ENCODE measurements at regions not wholly inside any gene's neighbourhood (a gene's known extent, or its start where the extent isn't known, plus 50 kb on each side); places are given as distances from the start of the nearest gene placed in this dataset.

DNA sequence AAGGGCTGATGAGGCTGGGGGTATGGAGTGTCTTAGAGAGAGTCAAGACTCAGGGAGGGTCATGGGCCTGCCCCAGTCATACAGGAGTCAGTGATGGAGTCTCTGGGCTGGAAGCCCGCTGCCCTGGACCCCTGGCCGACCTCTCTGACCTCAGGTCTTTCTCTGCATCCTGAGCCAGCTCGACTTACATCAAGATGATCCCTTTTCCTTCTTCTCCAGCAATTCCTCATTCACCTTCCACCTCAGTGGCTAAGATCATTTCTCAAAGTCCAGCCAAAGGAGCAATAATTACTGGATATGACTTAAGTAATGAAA lies 308.6 kb downstream of the MATN1 start:
- TF ChIP-seq, protein P1, sequence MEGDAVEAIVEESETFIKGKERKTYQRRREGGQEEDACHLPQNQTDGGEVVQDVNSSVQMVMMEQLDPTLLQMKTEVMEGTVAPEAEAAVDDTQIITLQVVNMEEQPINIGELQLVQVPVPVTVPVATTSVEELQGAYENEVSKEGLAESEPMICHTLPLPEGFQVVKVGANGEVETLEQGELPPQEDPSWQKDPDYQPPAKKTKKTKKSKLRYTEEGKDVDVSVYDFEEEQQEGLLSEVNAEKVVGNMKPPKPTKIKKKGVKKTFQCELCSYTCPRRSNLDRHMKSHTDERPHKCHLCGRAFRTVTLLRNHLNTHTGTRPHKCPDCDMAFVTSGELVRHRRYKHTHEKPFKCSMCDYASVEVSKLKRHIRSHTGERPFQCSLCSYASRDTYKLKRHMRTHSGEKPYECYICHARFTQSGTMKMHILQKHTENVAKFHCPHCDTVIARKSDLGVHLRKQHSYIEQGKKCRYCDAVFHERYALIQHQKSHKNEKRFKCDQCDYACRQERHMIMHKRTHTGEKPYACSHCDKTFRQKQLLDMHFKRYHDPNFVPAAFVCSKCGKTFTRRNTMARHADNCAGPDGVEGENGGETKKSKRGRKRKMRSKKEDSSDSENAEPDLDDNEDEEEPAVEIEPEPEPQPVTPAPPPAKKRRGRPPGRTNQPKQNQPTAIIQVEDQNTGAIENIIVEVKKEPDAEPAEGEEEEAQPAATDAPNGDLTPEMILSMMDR (IDR thresholded peaks at IDR 0.05), result no peak

DNA sequence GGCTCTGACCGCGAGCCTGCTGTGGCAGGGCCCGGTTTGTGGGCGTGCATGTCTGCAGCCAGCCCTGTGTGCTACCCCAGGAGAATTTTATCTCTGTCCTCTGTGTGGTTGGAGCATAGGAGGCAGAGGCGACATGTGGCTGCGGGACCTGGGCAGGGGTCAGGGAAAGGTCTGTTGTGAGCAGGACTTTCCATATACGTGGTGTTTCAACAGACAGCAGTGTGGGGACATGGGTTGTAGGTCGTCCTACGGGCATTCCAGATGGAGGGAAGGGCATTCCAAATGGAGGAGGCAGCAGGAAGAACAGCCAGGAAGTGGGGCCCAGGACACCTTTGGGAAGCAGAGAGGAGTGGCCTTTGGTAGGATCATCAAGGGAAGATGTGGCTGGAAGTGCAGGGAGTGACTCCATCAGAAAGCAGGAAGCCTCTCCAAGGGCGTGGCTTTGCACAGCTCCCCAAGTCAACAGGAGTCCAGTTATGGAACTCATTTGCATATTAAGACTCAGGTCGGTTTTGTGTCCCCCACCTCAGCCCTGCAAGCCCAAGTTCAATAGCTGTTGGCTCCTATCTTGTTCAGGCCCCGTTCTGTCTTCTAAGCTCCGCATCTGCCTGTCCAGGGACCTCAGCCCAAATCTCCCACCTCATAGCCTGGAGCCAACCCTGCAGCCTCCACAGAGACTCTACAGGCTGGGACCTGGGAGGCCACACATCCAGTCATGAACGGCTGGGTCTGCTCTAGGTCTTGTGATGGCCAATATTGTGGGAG lies 309.1 kb downstream of the MATN1 start:
- no peak overlapping the region for H3K4me3 Mint-ChIP-seq (ENCODE audit: unreplicated experiment)
- H3K4me1 Mint-ChIP-seq (ENCODE audit: low read depth), result no peaks in the 10 kb centered on the region
- H3K27ac Mint-ChIP-seq (ENCODE audit: unreplicated experiment), result no peak overlapping the region
- H3K9me3 Mint-ChIP-seq (ENCODE audit: low read depth), result no peaks in the 10 kb centered on the region
- TF ChIP-seq, protein P1 (IDR thresholded peaks at IDR 0.05), result no peak
- peaks cover 17% of the 10 kb centered on the region for H3K27me3 Mint-ChIP-seq (ENCODE audit: low read depth)
- no peak for DNase-seq (ENCODE audit: low spot score)
- H3K36me3 Mint-ChIP-seq (ENCODE audit: low read depth), result no peaks in the 10 kb centered on the region

More for the DNA sequence above, 308.6 kb downstream of the MATN1 start:
- no peaks in the 10 kb centered on the region for H3K9me3 Mint-ChIP-seq (ENCODE audit: low read depth)
- no peak overlapping the region for H3K4me3 Mint-ChIP-seq (ENCODE audit: unreplicated experiment)
- DNase-seq (ENCODE audit: low spot score), result no peak
- H3K4me1 Mint-ChIP-seq (ENCODE audit: low read depth), result no peaks in the 10 kb centered on the region
- no peaks in the 10 kb centered on the region for H3K36me3 Mint-ChIP-seq (ENCODE audit: low read depth)
- peaks cover 14% of the 10 kb centered on the region for H3K27me3 Mint-ChIP-seq (ENCODE audit: low read depth)
- H3K27ac Mint-ChIP-seq (ENCODE audit: unreplicated experiment), result no peak overlapping the region

DNA sequence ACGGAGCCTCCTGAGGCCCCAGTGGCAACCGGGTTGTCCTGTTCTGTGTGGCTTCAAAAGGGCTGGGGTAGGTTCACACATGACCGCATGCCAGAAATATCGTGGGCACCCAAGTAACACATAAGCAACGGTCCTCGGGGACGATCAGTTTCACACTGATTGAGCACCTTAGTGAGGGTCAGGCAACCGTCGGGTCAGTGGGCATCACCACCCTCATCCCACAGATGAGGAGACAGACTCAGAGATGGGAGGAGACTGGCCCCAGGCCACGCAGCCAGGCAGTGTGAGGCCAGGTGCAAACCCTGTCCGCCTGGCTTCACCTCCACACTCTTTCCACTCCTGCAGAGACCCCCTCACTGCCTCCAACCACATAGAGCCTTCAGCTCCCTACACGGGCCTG lies 309.8 kb downstream of the MATN1 start:
- TF ChIP-seq, protein P1 (IDR thresholded peaks at IDR 0.05), result no peak
- DNase-seq (ENCODE audit: low spot score), result no peak
- Mint-ChIP-seq H3K27me3 (ENCODE audit: low read depth) (peaks cover 19% of the 10 kb centered on the region), H3K4me1 (ENCODE audit: low read depth) (no peaks in the 10 kb centered on the region), H3K4me3 (ENCODE audit: unreplicated experiment) (no peak overlapping the region), H3K9me3 (ENCODE audit: low read depth) (no peaks in the 10 kb centered on the region), H3K27ac (ENCODE audit: unreplicated experiment) (no peak overlapping the region), H3K36me3 (ENCODE audit: low read depth) (no peaks in the 10 kb centered on the region)

DNA sequence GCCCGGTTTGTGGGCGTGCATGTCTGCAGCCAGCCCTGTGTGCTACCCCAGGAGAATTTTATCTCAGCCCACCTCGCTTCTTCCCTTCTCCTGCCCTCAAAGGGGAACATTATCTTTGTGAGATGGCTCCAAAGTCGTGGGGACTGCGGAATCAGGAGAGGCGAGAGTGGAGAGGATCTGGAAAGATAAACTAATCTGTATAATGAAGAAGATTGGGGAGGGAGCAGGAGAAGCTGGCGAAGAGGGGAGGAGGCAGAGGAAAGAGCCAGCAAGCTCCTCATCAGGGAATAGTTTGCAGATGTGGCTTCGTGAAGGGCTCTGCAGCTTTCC lies 310.3 kb downstream of the MATN1 start:
- Mint-ChIP-seq H3K9me3 (ENCODE audit: low read depth) (no peaks in the 10 kb centered on the region), H3K4me1 (ENCODE audit: low read depth) (no peaks in the 10 kb centered on the region), H3K36me3 (ENCODE audit: low read depth) (no peaks in the 10 kb centered on the region), H3K27me3 (ENCODE audit: low read depth) (peaks cover 19% of the 10 kb centered on the region), H3K27ac (ENCODE audit: unreplicated experiment) (no peak overlapping the region), H3K4me3 (ENCODE audit: unreplicated experiment) (no peak overlapping the region)
- TF ChIP-seq, protein P1 (IDR thresholded peaks at IDR 0.05), result no peak
- DNase-seq (ENCODE audit: low spot score), result no peak

DNA sequence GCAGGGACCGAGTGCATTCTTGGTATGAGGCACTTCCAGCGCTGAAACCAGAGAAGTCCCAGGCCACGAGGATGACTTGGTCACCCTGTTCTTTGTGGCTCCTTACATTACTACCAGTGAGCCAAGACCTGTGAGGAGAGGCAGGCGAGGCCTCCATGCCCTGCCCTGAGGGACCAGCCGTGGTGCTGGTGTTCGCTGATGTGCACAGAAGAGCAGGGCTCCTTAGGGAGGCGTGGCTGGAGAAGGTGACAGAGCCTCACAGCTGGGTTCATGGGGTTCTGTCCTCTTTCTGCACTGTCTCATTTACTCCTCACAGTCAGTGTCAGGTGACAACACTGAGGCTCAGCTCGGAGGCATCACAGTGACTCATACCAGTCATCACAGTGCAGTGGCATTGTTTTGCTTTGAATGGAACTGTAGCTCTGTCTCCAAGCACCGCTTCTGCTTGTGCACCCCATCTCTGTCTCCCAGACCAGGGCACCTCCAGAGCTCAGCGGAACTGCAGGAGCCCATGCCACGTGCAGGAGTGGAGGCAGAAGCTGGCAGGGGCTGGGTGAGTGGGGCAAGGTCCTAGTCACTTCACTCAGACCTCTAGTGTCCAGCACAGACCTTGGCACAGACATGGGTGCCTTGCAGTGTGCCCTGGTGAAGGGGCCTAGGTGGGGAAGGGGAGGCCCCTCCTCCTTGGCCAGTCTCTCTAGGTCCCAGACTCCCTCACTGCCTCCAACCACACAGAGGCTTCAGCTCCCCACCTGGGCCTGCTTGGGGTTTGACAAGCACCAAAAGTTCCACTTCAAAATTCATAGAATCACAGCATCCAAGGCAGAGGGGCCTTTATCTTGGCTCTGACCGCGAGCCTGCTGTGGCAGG lies 310.9 kb downstream of the MATN1 start:
- TF ChIP-seq, protein P1 (IDR thresholded peaks at IDR 0.05), result no peak
- H3K27ac Mint-ChIP-seq (ENCODE audit: unreplicated experiment), result no peak overlapping the region
- H3K27me3 Mint-ChIP-seq (ENCODE audit: low read depth), result peaks cover 19% of the 10 kb centered on the region
- no peaks in the 10 kb centered on the region for H3K36me3 Mint-ChIP-seq (ENCODE audit: low read depth)
- H3K4me1 Mint-ChIP-seq (ENCODE audit: low read depth), result no peaks in the 10 kb centered on the region
- H3K9me3 Mint-ChIP-seq (ENCODE audit: low read depth), result no peaks in the 10 kb centered on the region
- no peak overlapping the region for H3K4me3 Mint-ChIP-seq (ENCODE audit: unreplicated experiment)
- no peak for DNase-seq (ENCODE audit: low spot score)
